H9 (cell line): ENCODE measurements at regions not wholly inside any gene's neighbourhood (a gene's known extent, or its start where the extent isn't known, plus 50 kb on each side); places are given as distances from the start of the nearest gene placed in this dataset.

Source experiments
- DNase-seq: peaks from one replicate; pipeline ENCODE4 v3.0.0-alpha.2; 2017
- H2AFZ ChIP-seq: one replicate; pipeline ENCODE4 v1.6.1; 2013; ENCODE audit warnings: mild to moderate bottlenecking, low read length, control low read depth, moderate library complexity
- H2AK5ac ChIP-seq: 2 replicates; pipeline ENCODE4 v1.6.1; 2013; ENCODE audit warnings: low read length, control low read depth, mixed read lengths; ENCODE audit not compliant: insufficient read length
- H2BK120ac ChIP-seq: one replicate; pipeline ENCODE4 v1.6.1; 2013; ENCODE audit warnings: low read depth, mild to moderate bottlenecking, low read length, control low read depth, inconsistent platforms; ENCODE audit not compliant: poor library complexity, severe bottlenecking
- H2BK12ac ChIP-seq: 2 replicates; pipeline ENCODE4 v1.6.1; 2013; ENCODE audit warnings: low read length, control low read depth, mixed read lengths, low read depth; ENCODE audit not compliant: insufficient read length
- H2BK15ac ChIP-seq: 2 replicates; pipeline ENCODE4 v1.6.1; 2013; ENCODE audit warnings: low read depth, low read length, control low read depth
- H2BK20ac ChIP-seq: one replicate; pipeline ENCODE4 v1.6.1; 2013; ENCODE audit warnings: low read depth, mild to moderate bottlenecking, low read length, control low read depth, inconsistent platforms; ENCODE audit not compliant: poor library complexity, severe bottlenecking
- H2BK5ac ChIP-seq: 2 replicates; pipeline ENCODE4 v1.6.1; 2013; ENCODE audit warnings: low read length, control low read depth, mixed read lengths; ENCODE audit not compliant: insufficient read length
- H3K14ac ChIP-seq: 2 replicates; pipeline ENCODE4 v1.6.1; 2013; ENCODE audit warnings: low read length, control low read depth; ENCODE audit not compliant: insufficient read depth
- H3K18ac ChIP-seq: 2 replicates; pipeline ENCODE4 v1.6.1; 2013; ENCODE audit warnings: low read depth, mild to moderate bottlenecking, mixed read lengths, low read length, control low read depth; ENCODE audit not compliant: insufficient read length
- H3K23ac ChIP-seq: 2 replicates; pipeline ENCODE4 v1.6.1; 2013; ENCODE audit warnings: low read length, control low read depth, mixed read lengths, low read depth; ENCODE audit not compliant: insufficient read length
- H3K23me2 ChIP-seq: 2 replicates; pipeline ENCODE4 v1.6.1; 2013; ENCODE audit warnings: low read depth, mild to moderate bottlenecking, mixed read lengths, low read length, control low read depth; ENCODE audit not compliant: insufficient read length, poor library complexity, severe bottlenecking
- H3K27ac ChIP-seq: 2 replicates; pipeline ENCODE4 v1.5.1; 2013; ENCODE audit warnings: low read length, control low read depth, mixed read lengths, low read depth; ENCODE audit not compliant: insufficient read length
- H3K27me3 ChIP-seq: 2 replicates; pipeline ENCODE4 v1.6.1; 2013; ENCODE audit warnings: low read length, control low read depth, inconsistent platforms; ENCODE audit not compliant: insufficient read depth
- H3K4ac ChIP-seq: 2 replicates; pipeline ENCODE4 v1.6.1; 2013; ENCODE audit warnings: low read depth, mild to moderate bottlenecking, control low read depth, inconsistent platforms, low read length, moderate library complexity
- H3K4me1 ChIP-seq: 2 replicates; pipeline ENCODE4 v1.6.1; 2013; ENCODE audit warnings: low read length, control low read depth, inconsistent platforms; ENCODE audit not compliant: insufficient read depth
- H3K4me2 ChIP-seq: 2 replicates; pipeline ENCODE4 v1.6.1; 2013; ENCODE audit warnings: low read length, control low read depth, mixed read lengths; ENCODE audit not compliant: insufficient read length, insufficient read depth
- H3K56ac ChIP-seq: 2 replicates; pipeline ENCODE4 v1.6.1; 2013; ENCODE audit warnings: low read depth, mild to moderate bottlenecking, mixed read lengths, low read length, control low read depth; ENCODE audit not compliant: insufficient read length
- H3K79me1 ChIP-seq: 2 replicates; pipeline ENCODE4 v1.6.1; 2013; ENCODE audit warnings: low read depth, mild to moderate bottlenecking, moderate library complexity, low read length, control low read depth, inconsistent platforms; ENCODE audit not compliant: insufficient read depth, poor library complexity, severe bottlenecking
- H3K79me2 ChIP-seq: 2 replicates; pipeline ENCODE4 v1.6.1; 2013; ENCODE audit warnings: low read length, control low read depth, inconsistent platforms; ENCODE audit not compliant: insufficient read depth
- H3K9ac ChIP-seq: 2 replicates; pipeline ENCODE4 v1.6.1; 2013; ENCODE audit warnings: low read length, control low read depth, mixed read lengths; ENCODE audit not compliant: insufficient read length; ENCODE audit errors: extremely low read depth
- H3K9me3 ChIP-seq: one replicate; pipeline ENCODE4 v1.6.1; 2013; ENCODE audit warnings: low read depth, low read length, inconsistent platforms; ENCODE audit not compliant: control insufficient read depth
- H3T11ph ChIP-seq: one replicate; pipeline ENCODE4 v1.6.1; 2013; ENCODE audit warnings: mild to moderate bottlenecking, low read length, control low read depth, inconsistent platforms
- H4K20me1 ChIP-seq: one replicate; pipeline ENCODE4 v1.6.1; 2013; ENCODE audit not compliant: control insufficient read depth, insufficient read length, insufficient read depth
- H4K5ac ChIP-seq: 2 replicates; pipeline ENCODE4 v1.6.1; 2013; ENCODE audit warnings: low read depth, mild to moderate bottlenecking, mixed read lengths, low read length, control low read depth; ENCODE audit not compliant: insufficient read length
- H4K8ac ChIP-seq: replicated peaks from 2 replicates; pipeline ENCODE4 v1.6.1; 2013; ENCODE audit warnings: low read length, control low read depth, mixed read lengths, low read depth; ENCODE audit not compliant: insufficient read length
- H4K91ac ChIP-seq: 2 replicates; pipeline ENCODE4 v1.6.1; 2013; ENCODE audit warnings: low read depth, mild to moderate bottlenecking, moderate library complexity, mixed read lengths, low read length, control low read depth; ENCODE audit not compliant: insufficient read length
- H3K27ac Mint-ChIP-seq, 3 experiments: 2 replicates in 2 of 3; 3 replicates in 1 of 3; pipeline ENCODE4 v1.8.0; 2020 to 2021; ENCODE audit warnings: mixed read lengths in 3 of 3, mild to moderate bottlenecking in 1 of 3, moderate library complexity in 1 of 3
- H3K27me3 Mint-ChIP-seq: 2 replicates; pipeline ENCODE4 v1.8.0; 2021; ENCODE audit warnings: low read depth, mild to moderate bottlenecking, moderate library complexity, mixed read lengths
- H3K36me3 Mint-ChIP-seq, 3 experiments: 2 replicates in 2 of 3; 3 replicates in 1 of 3; pipeline ENCODE4 v1.8.0; 2020 to 2021; ENCODE audit warnings: low read depth in 3 of 3, mixed read lengths in 3 of 3; ENCODE audit not compliant: insufficient read depth in 1 of 3
- H3K4me1 Mint-ChIP-seq, 2 experiments: 2 replicates each; pipeline ENCODE4 v1.8.0; 2020; ENCODE audit warnings: mixed read lengths in 2 of 2
- H3K4me3 Mint-ChIP-seq, 2 experiments: 2 replicates in 1 of 2; 3 replicates in 1 of 2; pipeline ENCODE4 v1.8.0; 2020 to 2021; ENCODE audit warnings: mild to moderate bottlenecking in 2 of 2, mixed read lengths in 2 of 2, moderate library complexity in 1 of 2
- H3K9me3 Mint-ChIP-seq, 2 experiments: 2 replicates in 1 of 2; 3 replicates in 1 of 2; pipeline ENCODE4 v1.8.0; 2020; ENCODE audit warnings: mild to moderate bottlenecking in 2 of 2, mixed read lengths in 2 of 2, moderate library complexity in 1 of 2
- CTCF ChIP-seq: fragments of 200-600 bp; sonication (generic); conservative IDR thresholded peaks from 3 replicates; pipeline ENCODE4 v1.8.0; 2021; ENCODE audit warnings: antibody characterized with exemption, mild to moderate bottlenecking
- WGBS: extraction: QIAGEN DNeasy Blood & Tissue Kit; methylation state at CpG from one replicate; pipeline ENCODE4 v1.1.7; 2013; ENCODE audit warnings: missing lambda C conversion rate, low lambda C conversion rate, mixed read lengths; ENCODE audit not compliant: insufficient read length; ENCODE audit errors: extremely low coverage; 5-methylcytosine and 5-hydroxymethylcytosine counted together

GRCh38 chr2:12515871-12516270 is 200.9 kb upstream of the TRIB2 start:
- H3K4me1 Mint-ChIP-seq = no peaks in the 10 kb centered on the region
- Histone ChIP-seq H3K9ac (no peak overlapping the region), H3K27ac (no peak overlapping the region), H3K23me2 (no peaks in the 10 kb centered on the region), H3K4me1 (no peaks in the 10 kb centered on the region), H3T11ph (no peak overlapping the region), H2BK120ac (no peak overlapping the region), H3K4ac (no peak overlapping the region), H4K20me1 (no peaks in the 10 kb centered on the region), H2BK12ac (no peak overlapping the region), H2BK5ac (no peak overlapping the region), H2AFZ (no peak overlapping the region), H3K79me2 (no peaks in the 10 kb centered on the region), H3K9me3 (no peaks in the 10 kb centered on the region), H4K91ac (no peak overlapping the region), H4K5ac (no peak overlapping the region), H3K14ac (no peak overlapping the region), H3K18ac (no peak overlapping the region), H2BK20ac (no peak overlapping the region), H2AK5ac (no peak overlapping the region), H3K56ac (no peak overlapping the region), H3K27me3 (no peaks in the 10 kb centered on the region), H4K8ac (no peak overlapping the region), H3K4me2 (no peak overlapping the region), H3K23ac (no peak overlapping the region), H2BK15ac (no peak overlapping the region), H3K79me1 (no peaks in the 10 kb centered on the region)
- H3K4me3 Mint-ChIP-seq = no peak overlapping the region
- no peak overlapping the region for H3K27ac Mint-ChIP-seq
- no peaks in the 10 kb centered on the region for H3K36me3 Mint-ChIP-seq
- DNase-seq = no peak
- H3K9me3 Mint-ChIP-seq = no peaks in the 10 kb centered on the region
- WGBS = no CpG with 5 or more reads among the region's 1 CpG
- TF ChIP-seq CTCF = no peak
- no peaks in the 10 kb centered on the region for H3K27me3 Mint-ChIP-seq
